Cerebellar cortex (tissue), 1 donor: ENCODE measurements at regions not wholly inside any gene's neighbourhood (a gene's known extent, or its start where the extent isn't known, plus 50 kb on each side); places are given as distances from the start of the nearest gene placed in this dataset.
"Not testable (repeated sequence)": the region's sequence is repeated elsewhere in the genome, so short reads cannot be mapped to it uniquely, and the experiment has no call there.

Source experiments
- DNase-seq: peaks from one replicate; pipeline ENCODE4 v3.0.0-alpha.2; 2015; ENCODE audit warnings: low spot score

GRCh38 chr11:23861615-23862014, 635.2 kb upstream of the LUZP2 start:
- DNase-seq, result no peak

- no peak for DNase-seq
Observed at GRCh38 chr11:23865341-23865975, 631.4 kb upstream of the LUZP2 start.

GRCh38 chr11:23866641-23867040, 630.2 kb upstream of the LUZP2 start:
- DNase-seq, result no peak

- no peak for DNase-seq
Observed at GRCh38 chr11:23869671-23870070, 627.2 kb upstream of the LUZP2 start.

GRCh38 chr11:23873406-23873805, 623.4 kb upstream of the LUZP2 start:
- no peak for DNase-seq

- no peak for DNase-seq
Observed at GRCh38 chr11:23875176-23875850, 621.5 kb upstream of the LUZP2 start.

- not testable (repeated sequence) for DNase-seq
Observed at GRCh38 chr11:23883426-23884048, 613.3 kb upstream of the LUZP2 start.

- DNase-seq, result no peak
Observed at GRCh38 chr11:23884341-23884740, 612.5 kb upstream of the LUZP2 start.

- DNase-seq, result no peak
Observed at GRCh38 chr11:23885801-23886200, 611.1 kb upstream of the LUZP2 start.

GRCh38 chr11:23887122-23887521, 609.7 kb upstream of the LUZP2 start:
- not testable (repeated sequence) for DNase-seq

- DNase-seq, result no peak
Observed at GRCh38 chr11:23893126-23893525, 603.7 kb upstream of the LUZP2 start.

GRCh38 chr11:23897453-23898286, 599.2 kb upstream of the LUZP2 start:
- no peak for DNase-seq

GRCh38 chr11:23903044-23903704, 593.7 kb upstream of the LUZP2 start:
- DNase-seq, result no peak

GRCh38 chr11:23919455-23919854, 577.4 kb upstream of the LUZP2 start:
- DNase-seq, result no peak

GRCh38 chr11:23923357-23923756, 573.5 kb upstream of the LUZP2 start:
- no peak for DNase-seq

- no peak for DNase-seq
Observed at GRCh38 chr11:23924226-23924625, 572.6 kb upstream of the LUZP2 start.

- DNase-seq, result no peak
Observed at GRCh38 chr11:23931443-23931842, 565.4 kb upstream of the LUZP2 start.

GRCh38 chr11:23932485-23932898, 564.4 kb upstream of the LUZP2 start:
- DNase-seq, result no peak

GRCh38 chr11:23933721-23934120, 563.1 kb upstream of the LUZP2 start:
- no peak for DNase-seq

GRCh38 chr11:23934671-23935270, 562.1 kb upstream of the LUZP2 start:
- DNase-seq, result not testable (repeated sequence)

- DNase-seq, result not testable (repeated sequence)
Observed at GRCh38 chr11:23942117-23942815, 554.6 kb upstream of the LUZP2 start.
